A673 (cell line): ENCODE measurements at regions not wholly inside any gene's neighbourhood (a gene's known extent, or its start where the extent isn't known, plus 50 kb on each side); places are given as distances from the start of the nearest gene placed in this dataset.

Experiments used
- BruUV-seq: library from RNA; stranded (reverse); fragments of 400-500 nt; replicated peaks from 2 replicates; lab custom pipeline; 2021; lab: Mats Ljungman, UMichigan
- CTCF ChIA-PET: fragments of 300-600 bp; sonication (Branson Sonifier 250); formaldehyde crosslinking; loops from one replicate; lab custom pipeline; 2022; ENCODE audit warnings: antibody characterized with exemption; lab: Charles Lee
- POLR2A ChIA-PET: fragments of 300-600 bp; sonication (Branson Sonifier 250); formaldehyde crosslinking; loops from one replicate; lab custom pipeline; 2022; ENCODE audit warnings: antibody characterized with exemption; ENCODE audit not compliant: low non-redundant PET; lab: Charles Lee
- DNase-seq: peaks from one replicate; pipeline ENCODE4 v3.0.0-alpha.2; 2015; ENCODE audit warnings: low spot score
- H3K27ac ChIP-seq: fragments of 200-600 bp; sonication (generic); 2 replicates; pipeline ENCODE4 v1.5.1; 2016; ENCODE audit warnings: mixed run types, low read depth, mild to moderate bottlenecking, mixed read lengths, antibody characterized with exemption, low read length; ENCODE audit not compliant: poor library complexity, severe bottlenecking
- H3K27me3 ChIP-seq: fragments of 200-600 bp; sonication (generic); replicated peaks from 2 replicates; pipeline ENCODE4 v1.6.1; 2017; ENCODE audit warnings: mixed run types, low read depth, mild to moderate bottlenecking, mixed read lengths, antibody characterized with exemption, low read length; ENCODE audit not compliant: insufficient read depth, poor library complexity
- H3K36me3 ChIP-seq: fragments of 200-600 bp; sonication (generic); 2 replicates; pipeline ENCODE4 v1.6.1; 2016; ENCODE audit warnings: mixed run types, mild to moderate bottlenecking, mixed read lengths, antibody characterized with exemption, low read length; ENCODE audit not compliant: insufficient read depth, poor library complexity, severe bottlenecking
- H3K4me1 ChIP-seq: fragments of 200-600 bp; sonication (generic); 2 replicates; pipeline ENCODE4 v1.6.1; 2017; ENCODE audit warnings: mixed run types, mild to moderate bottlenecking, mixed read lengths, antibody characterized with exemption, low read length; ENCODE audit not compliant: insufficient read depth, poor library complexity, severe bottlenecking
- H3K4me3 ChIP-seq: fragments of 200-600 bp; sonication (generic); 2 replicates; pipeline ENCODE4 v1.5.1; 2016; ENCODE audit warnings: low read depth, mixed run types, mild to moderate bottlenecking, mixed read lengths, low read length; ENCODE audit not compliant: poor library complexity, severe bottlenecking
- H3K9me3 ChIP-seq: fragments of 200-600 bp; sonication (generic); 2 replicates; pipeline ENCODE4 v1.6.1; 2016; ENCODE audit warnings: mixed run types, low read depth, mild to moderate bottlenecking, mixed read lengths, antibody characterized with exemption, low read length; ENCODE audit not compliant: poor library complexity, severe bottlenecking
- CTCF ChIP-seq: fragments of 300-800, 200-600 bp; sonication (generic); conservative IDR thresholded peaks from 2 replicates; pipeline ENCODE4 v1.5.1; 2017; ENCODE audit warnings: low read depth, mild to moderate bottlenecking, antibody characterized with exemption, low read length, moderate library complexity, mixed read lengths
- EZH2 ChIP-seq: fragments of 200-600 bp; sonication (generic); IDR thresholded peaks from 2 replicates; pipeline ENCODE4 v1.6.1; 2017; ENCODE audit warnings: borderline replicate concordance, low read depth, mild to moderate bottlenecking, mixed read lengths, antibody characterized with exemption, low read length; ENCODE audit not compliant: poor library complexity, severe bottlenecking
- intact Hi-C: fragments of 100-400 bp; cut with micrococcal nuclease; formaldehyde crosslinking; loops from one replicate; pipeline ENCODE4 v1.10.0; 2022; ENCODE audit not compliant: unreplicated experiment

GRCh38 chr20:17844549-17845298 is 123.9 kb downstream of the SNX5 start:
- H3K9me3 ChIP-seq = no peaks in the 10 kb centered on the region
- no peak for TF ChIP-seq CTCF
- TF ChIP-seq EZH2 = no peak
- H3K4me1 ChIP-seq = no peaks in the 10 kb centered on the region
- POLR2A ChIA-PET = no interaction called here
- intact Hi-C loops = no loop called here
- no TSS peak for BruUV-seq
- no peak for DNase-seq
- no peak overlapping the region for H3K27ac ChIP-seq
- H3K4me3 ChIP-seq = no peak overlapping the region
- CTCF ChIA-PET = no interaction called here
- H3K36me3 ChIP-seq = no peaks in the 10 kb centered on the region
- peaks cover 5% of the 10 kb centered on the region for H3K27me3 ChIP-seq

GRCh38 chr20:17844133-17844429 is 124.5 kb downstream of the SNX5 start:
- CTCF ChIA-PET = no interaction called here
- TF ChIP-seq EZH2 (no peak), CTCF (no peak)
- POLR2A ChIA-PET = no interaction called here
- no peak for DNase-seq
- Histone ChIP-seq H3K4me3 (no peak overlapping the region), H3K36me3 (no peaks in the 10 kb centered on the region), H3K27ac (no peak overlapping the region), H3K4me1 (no peaks in the 10 kb centered on the region), H3K9me3 (no peaks in the 10 kb centered on the region), H3K27me3 (peaks cover 5% of the 10 kb centered on the region)
- BruUV-seq = no TSS peak
- intact Hi-C loops = no loop called here

- Histone ChIP-seq H3K9me3 (no peaks in the 10 kb centered on the region), H3K36me3 (no peaks in the 10 kb centered on the region), H3K4me1 (no peaks in the 10 kb centered on the region), H3K27ac (no peak overlapping the region), H3K27me3 (peaks cover 5% of the 10 kb centered on the region), H3K4me3 (no peak overlapping the region)
- BruUV-seq = no TSS peak
- POLR2A ChIA-PET = no interaction called here
- intact Hi-C loops = no loop called here
- no peak for DNase-seq
- CTCF ChIA-PET = no interaction called here
- TF ChIP-seq EZH2 = no peak
- no peak for TF ChIP-seq CTCF
Measured at GRCh38 chr20:17843246-17844132, 125.1 kb downstream of the SNX5 start.
